Urinary bladder (tissue), 3 donors: ENCODE measurements at regions not wholly inside any gene's neighbourhood (a gene's known extent, or its start where the extent isn't known, plus 50 kb on each side); places are given as distances from the start of the nearest gene placed in this dataset.

ENCODE experiments used
- DNase-seq: peaks from one replicate; pipeline ENCODE4 v3.0.0-alpha.2; 2015; ENCODE audit errors: extremely low spot score
- H3K27ac ChIP-seq: one replicate; pipeline ENCODE4 v1.5.1; 2013; ENCODE audit warnings: low read depth, mild to moderate bottlenecking, moderate library complexity
- H3K36me3 ChIP-seq: one replicate; pipeline ENCODE4 v1.6.1; 2013; ENCODE audit warnings: mild to moderate bottlenecking, moderate library complexity; ENCODE audit not compliant: insufficient read depth
- H3K4me1 ChIP-seq: one replicate; pipeline ENCODE4 v1.6.1; 2013; ENCODE audit warnings: mild to moderate bottlenecking, moderate library complexity; ENCODE audit not compliant: insufficient read depth
- H3K4me3 ChIP-seq: one replicate; pipeline ENCODE4 v1.5.1; 2013; ENCODE audit warnings: low read depth, low read length
- WGBS: extraction: QIAGEN DNeasy Blood & Tissue Kit; methylation state at CpG from one replicate; pipeline ENCODE4 v1.1.7; 2013; 5-methylcytosine and 5-hydroxymethylcytosine counted together
- donor health status: healthy with polysubstance abuse.
- donor health status: healthy.

DNA sequence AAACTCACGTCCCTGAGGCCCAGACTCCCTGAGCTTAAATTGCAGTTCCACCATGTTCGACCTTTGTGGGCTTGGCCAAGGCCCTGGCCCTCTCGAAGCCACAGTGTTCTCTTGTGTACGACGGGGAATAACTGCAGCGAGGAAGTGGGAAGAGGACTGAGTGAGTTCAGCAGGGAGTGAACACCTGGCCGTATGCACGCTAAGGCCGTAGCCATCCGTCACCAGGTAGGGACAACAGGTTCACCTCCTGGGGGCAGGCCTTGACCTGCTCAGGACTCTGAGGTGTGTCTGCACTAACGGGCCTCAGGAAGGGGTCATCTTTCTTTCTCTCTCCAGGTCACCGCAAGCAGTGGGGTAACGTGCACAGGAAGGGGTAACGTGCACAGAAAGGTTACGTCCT, 67.2 kb upstream of the CTBP2 start:
- DNase-seq, result no peak
- Histone ChIP-seq H3K4me3 (no peak overlapping the region), H3K4me1 (no peaks in the 10 kb centered on the region), H3K27ac (no peak overlapping the region), H3K36me3 (no peaks in the 10 kb centered on the region)
- 91% methylated on average over 15 of the region's 15 CpGs for WGBS

DNA sequence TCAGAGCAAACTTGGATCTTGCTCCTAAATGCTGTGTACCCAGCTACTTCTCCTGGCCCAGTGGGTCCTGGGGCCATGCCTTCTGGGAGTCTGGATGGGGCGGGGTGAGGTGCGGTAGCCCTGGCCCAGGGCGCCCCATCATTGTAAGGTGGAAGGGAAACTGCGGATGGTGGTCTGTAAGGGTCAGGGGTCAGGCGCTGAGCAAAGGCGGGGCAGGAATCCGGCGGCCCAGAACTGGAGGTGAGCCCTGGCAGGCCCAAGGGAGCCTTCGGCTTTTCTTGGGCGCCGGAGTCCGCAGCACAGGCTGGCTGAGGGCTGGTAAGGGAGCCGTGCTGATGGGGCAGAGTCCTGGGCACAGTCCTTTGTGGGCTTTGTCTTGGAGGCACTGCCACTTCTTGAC, 66.5 kb upstream of the CTBP2 start:
- DNase-seq, result no peak
- 97% methylated on average over 13 of the region's 13 CpGs for WGBS
- no peaks in the 10 kb centered on the region for H3K36me3 ChIP-seq

GRCh38 chr10:125226005-125226404, 65.6 kb upstream of the CTBP2 start:
- WGBS, result 93% methylated on average over 7 of the region's 7 CpGs
- no peak overlapping the region for H3K4me3 ChIP-seq
- H3K4me1 ChIP-seq, result no peaks in the 10 kb centered on the region
- H3K27ac ChIP-seq, result no peak overlapping the region
- H3K36me3 ChIP-seq, result no peaks in the 10 kb centered on the region
- no peak for DNase-seq

More for the DNA sequence above, 66.5 kb upstream of the CTBP2 start:
- H3K4me1 ChIP-seq, result no peaks in the 10 kb centered on the region
- H3K4me3 ChIP-seq, result no peak overlapping the region
- H3K27ac ChIP-seq, result no peak overlapping the region

GRCh38 chr10:125225051-125225450, 64.7 kb upstream of the CTBP2 start:
- H3K27ac ChIP-seq, result no peak overlapping the region
- H3K4me3 ChIP-seq, result no peak overlapping the region
- no peaks in the 10 kb centered on the region for H3K36me3 ChIP-seq
- no peaks in the 10 kb centered on the region for H3K4me1 ChIP-seq
- WGBS, result 85% methylated on average over 3 of the region's 3 CpGs
- no peak for DNase-seq

DNA sequence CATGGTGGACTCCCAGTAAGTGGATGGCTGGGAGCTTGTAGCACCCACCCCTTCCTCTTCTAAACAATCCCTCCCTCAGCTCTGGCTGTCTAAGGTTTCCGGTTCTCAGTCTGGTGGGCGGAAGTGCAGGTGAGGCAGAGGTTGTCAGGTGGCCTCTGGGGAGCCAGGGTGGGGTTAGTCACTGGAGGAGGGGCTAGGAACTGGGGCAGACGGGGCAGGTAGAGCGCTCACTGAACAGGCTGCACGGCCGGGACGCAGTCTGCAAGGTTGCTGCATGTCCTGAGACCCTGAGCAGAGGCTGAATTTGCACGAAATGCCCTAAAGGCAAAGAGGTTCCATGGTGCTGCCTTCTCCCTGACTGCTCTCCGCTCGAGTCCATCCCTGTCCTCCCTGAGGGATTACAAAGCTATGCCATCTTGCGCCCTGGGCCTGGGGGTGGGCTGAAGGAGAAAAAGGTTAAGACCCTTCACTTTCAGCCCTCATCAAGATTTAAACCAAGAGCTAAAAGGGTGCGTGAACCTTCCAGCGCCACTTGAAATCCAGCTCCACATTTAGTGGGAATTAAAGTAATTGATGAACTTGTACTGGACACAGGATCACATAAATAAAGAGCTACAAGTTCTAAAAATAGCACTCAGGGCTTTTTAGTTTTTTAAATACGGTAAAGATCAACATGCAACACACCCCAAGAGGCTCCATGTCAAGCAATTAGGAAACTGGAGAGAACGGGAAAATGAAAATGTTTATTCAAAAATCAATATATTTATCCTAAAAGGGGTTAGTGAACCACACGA, 62.3 kb upstream of the CTBP2 start:
- Histone ChIP-seq H3K27ac (no peak overlapping the region), H3K4me1 (no peaks in the 10 kb centered on the region), H3K4me3 (no peak overlapping the region), H3K36me3 (no peaks in the 10 kb centered on the region)
- WGBS, result 59% methylated on average over 16 of the region's 16 CpGs
- no peak for DNase-seq

GRCh38 chr10:125221716-125222115, 61.4 kb upstream of the CTBP2 start:
- Histone ChIP-seq H3K36me3 (no peaks in the 10 kb centered on the region), H3K4me1 (no peaks in the 10 kb centered on the region), H3K4me3 (no peak overlapping the region), H3K27ac (no peak overlapping the region)
- 68% methylated on average over 8 of the region's 8 CpGs for WGBS
- DNase-seq, result no peak

DNA sequence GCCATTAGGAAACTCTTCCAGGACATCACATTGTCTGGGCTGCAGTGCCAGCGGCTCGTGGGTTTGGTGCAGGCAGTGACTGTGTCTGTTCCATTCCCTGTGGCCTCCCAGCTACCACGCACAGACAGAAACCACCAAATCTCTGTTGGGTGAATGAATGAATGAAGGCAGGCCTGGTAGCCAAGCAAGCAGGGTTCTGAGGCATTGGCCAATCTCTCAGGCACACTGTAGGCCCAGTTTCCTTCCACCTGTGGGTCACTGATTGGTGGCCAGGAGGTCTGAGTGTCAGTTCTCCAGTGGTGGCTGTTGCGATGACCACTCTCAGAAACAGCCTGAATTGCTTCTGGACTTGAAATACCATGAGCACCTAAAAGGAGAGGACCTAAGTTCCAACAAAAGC, 59.4 kb upstream of the CTBP2 start:
- Histone ChIP-seq H3K4me3 (no peak overlapping the region), H3K36me3 (no peaks in the 10 kb centered on the region), H3K4me1 (no peaks in the 10 kb centered on the region), H3K27ac (no peak overlapping the region)
- DNase-seq, result no peak
- 87% methylated on average over 4 of the region's 4 CpGs for WGBS

GRCh38 chr10:125218967-125219366, 58.6 kb upstream of the CTBP2 start:
- no peak for DNase-seq
- Histone ChIP-seq H3K4me1 (no peaks in the 10 kb centered on the region), H3K36me3 (no peaks in the 10 kb centered on the region), H3K27ac (no peak overlapping the region), H3K4me3 (no peak overlapping the region)
- WGBS, result 89% methylated on average over 4 of the region's 4 CpGs

DNA sequence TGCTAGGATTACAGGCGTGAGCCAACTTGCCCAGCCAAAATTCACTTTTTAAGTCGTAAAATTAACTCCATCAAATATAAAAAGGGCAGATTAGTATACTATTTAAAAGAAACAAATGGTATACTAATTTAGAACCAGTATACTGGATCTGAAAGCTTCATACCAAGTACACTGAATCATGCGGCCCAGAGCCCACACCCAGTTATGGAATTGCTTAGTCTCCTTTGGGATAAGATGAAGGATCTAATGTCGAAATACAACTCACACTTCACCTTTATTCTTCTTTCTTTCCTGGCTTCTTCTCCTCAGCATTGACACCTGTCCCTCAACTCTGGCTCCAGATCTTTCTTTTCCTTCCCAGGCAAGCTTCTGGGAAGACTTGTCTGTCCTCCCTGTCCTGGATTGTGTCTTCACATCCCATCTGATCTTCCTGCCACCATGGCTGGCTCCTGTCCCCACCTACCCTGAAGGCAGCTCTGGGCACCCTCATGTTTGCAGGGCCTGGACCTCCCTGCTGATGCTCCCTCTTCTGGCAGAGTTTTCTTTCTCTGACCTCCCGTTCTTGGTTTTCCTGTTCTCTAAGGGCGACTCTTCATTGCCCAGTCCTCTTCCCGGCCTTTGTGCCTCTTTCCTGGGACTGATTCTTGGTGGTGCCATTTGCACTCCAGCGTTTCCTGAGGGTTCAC, 57.8 kb upstream of the CTBP2 start:
- WGBS, result 86% methylated on average over 8 of the region's 8 CpGs
- Histone ChIP-seq H3K4me1 (no peaks in the 10 kb centered on the region), H3K36me3 (no peaks in the 10 kb centered on the region), H3K4me3 (no peak overlapping the region), H3K27ac (no peak overlapping the region)
- DNase-seq, result no peak

GRCh38 chr10:125216861-125217260, 56.5 kb upstream of the CTBP2 start:
- no peak for DNase-seq
- Histone ChIP-seq H3K27ac (no peak overlapping the region), H3K4me1 (no peaks in the 10 kb centered on the region), H3K4me3 (no peak overlapping the region), H3K36me3 (no peaks in the 10 kb centered on the region)
- 66% methylated on average over 5 of the region's 5 CpGs for WGBS

GRCh38 chr10:125216309-125216708, 55.9 kb upstream of the CTBP2 start:
- 85% methylated on average over 3 of the region's 3 CpGs for WGBS
- no peaks in the 10 kb centered on the region for H3K4me1 ChIP-seq

DNA sequence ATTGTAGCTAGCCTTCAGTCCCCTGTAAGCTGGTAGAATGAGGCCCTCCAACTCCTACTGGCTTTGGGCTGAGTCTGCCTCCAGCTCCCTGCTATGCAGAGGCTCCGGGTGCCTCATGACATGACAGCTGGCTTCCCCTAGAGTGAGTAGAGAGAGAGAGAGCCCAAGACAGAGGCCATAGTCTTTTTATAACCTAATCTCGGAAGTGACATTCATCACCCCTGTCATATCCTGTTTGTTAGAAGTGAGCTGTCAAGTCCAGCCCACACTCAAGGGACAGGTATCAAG, 53.9 kb upstream of the CTBP2 start:
- no peak overlapping the region for H3K4me3 ChIP-seq
- 69% methylated on average over 2 of the region's 2 CpGs for WGBS
- no peak for DNase-seq
- H3K4me1 ChIP-seq, result no peaks in the 10 kb centered on the region
- H3K36me3 ChIP-seq, result no peaks in the 10 kb centered on the region
- no peak overlapping the region for H3K27ac ChIP-seq

More at GRCh38 chr10:125216309-125216708, 55.9 kb upstream of the CTBP2 start:
- Histone ChIP-seq H3K36me3 (no peaks in the 10 kb centered on the region), H3K27ac (no peak overlapping the region), H3K4me3 (no peak overlapping the region)
- no peak for DNase-seq

DNA sequence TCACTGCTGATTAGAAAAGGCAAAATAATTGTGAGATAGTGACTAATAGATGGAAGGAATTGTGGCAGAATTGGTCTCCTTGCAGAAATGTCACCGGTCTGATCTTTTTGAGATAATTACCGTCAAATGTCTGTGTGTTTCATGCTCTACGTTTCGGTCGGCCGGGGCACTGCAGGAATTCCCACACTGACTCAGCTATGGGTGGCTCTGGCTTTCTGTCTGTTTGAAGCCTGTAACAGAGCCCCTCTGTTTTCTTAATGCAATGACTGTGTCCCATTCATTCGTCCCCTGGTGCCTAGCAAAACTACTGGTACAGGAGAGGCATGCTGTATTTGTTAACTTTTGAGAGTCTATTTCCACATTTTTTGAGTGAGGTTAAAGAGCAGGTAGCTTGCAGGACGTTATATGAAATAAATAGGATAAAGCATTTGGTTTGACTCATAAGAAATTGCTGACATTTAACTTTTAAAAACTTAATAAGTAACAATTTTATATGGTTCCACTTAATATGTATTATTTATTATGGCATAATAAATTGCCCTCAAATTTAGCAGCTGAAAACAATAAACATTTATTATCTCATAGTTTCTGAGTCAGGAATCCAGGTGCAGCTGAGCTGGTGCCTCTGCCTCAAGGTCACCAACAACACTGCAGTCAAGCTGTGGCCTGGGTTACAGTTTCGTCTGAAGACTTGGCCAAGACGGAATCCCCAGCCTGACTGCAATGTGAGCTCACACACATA, 53.3 kb upstream of the CTBP2 start:
- Histone ChIP-seq H3K4me1 (no peaks in the 10 kb centered on the region), H3K27ac (no peak overlapping the region), H3K36me3 (no peaks in the 10 kb centered on the region), H3K4me3 (no peak overlapping the region)
- 76% methylated on average over 10 of the region's 10 CpGs for WGBS
- DNase-seq, result no peak
